ENCODE measurements at regions not wholly inside any gene's neighbourhood (a gene's known extent, or its start where the extent isn't known, plus 50 kb on each side); places are given as distances from the start of the nearest gene placed in this dataset.
"Not testable (repeated sequence)": the region's sequence is repeated elsewhere in the genome, so short reads cannot be mapped to it uniquely, and the experiment has no call there.

- no peaks in the 10 kb centered on the region for H3K4me1 ChIP-seq (ENCODE audit: insufficient read depth, low read length, poor library complexity, severe bottlenecking)
These were observed 167.1 kb upstream of the ZNF337 start for GRCh38 chr20:25863536-25864325.

DNA sequence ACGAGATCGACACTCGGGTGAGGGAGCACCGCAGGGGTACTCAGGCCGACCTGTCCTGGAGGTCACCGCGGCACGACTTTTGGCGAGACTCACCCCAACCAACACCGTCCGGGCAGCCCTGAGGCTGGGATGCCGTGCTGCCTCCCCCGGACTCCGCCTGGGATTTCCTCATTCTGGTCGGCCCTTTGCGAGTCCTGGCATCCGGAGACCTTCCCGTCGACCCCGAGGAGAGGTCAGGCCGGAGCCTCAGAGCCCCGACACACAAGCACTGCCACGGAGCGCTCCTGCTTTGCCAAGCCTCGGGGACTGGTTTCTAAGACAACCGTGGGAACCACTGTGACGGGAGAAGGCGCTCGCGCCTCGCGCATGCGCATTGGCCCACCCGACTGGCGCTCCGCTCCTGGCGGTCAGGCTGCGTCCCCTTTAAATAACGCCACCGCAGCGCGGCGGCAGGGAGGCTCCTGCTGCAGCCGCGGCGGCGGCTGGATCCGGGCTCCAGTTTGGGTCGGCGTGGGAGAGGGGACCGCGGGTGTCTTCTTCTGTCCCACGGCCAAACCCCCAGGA is 166.4 kb upstream of the ZNF337 start:
- BruUV-seq (replicated peaks); H3K4me1 ChIP-seq (ENCODE audit: insufficient read depth, low read length, poor library complexity, severe bottlenecking): not testable (repeated sequence)
- peak overlapping the region; percentile 25 for H3K4me3 ChIP-seq (ENCODE audit: low read depth, low read length, poor library complexity, severe bottlenecking)

More at GRCh38 chr20:25863536-25864325, 167.1 kb upstream of the ZNF337 start:
- TF ChIP-seq, protein P1, sequence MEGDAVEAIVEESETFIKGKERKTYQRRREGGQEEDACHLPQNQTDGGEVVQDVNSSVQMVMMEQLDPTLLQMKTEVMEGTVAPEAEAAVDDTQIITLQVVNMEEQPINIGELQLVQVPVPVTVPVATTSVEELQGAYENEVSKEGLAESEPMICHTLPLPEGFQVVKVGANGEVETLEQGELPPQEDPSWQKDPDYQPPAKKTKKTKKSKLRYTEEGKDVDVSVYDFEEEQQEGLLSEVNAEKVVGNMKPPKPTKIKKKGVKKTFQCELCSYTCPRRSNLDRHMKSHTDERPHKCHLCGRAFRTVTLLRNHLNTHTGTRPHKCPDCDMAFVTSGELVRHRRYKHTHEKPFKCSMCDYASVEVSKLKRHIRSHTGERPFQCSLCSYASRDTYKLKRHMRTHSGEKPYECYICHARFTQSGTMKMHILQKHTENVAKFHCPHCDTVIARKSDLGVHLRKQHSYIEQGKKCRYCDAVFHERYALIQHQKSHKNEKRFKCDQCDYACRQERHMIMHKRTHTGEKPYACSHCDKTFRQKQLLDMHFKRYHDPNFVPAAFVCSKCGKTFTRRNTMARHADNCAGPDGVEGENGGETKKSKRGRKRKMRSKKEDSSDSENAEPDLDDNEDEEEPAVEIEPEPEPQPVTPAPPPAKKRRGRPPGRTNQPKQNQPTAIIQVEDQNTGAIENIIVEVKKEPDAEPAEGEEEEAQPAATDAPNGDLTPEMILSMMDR (conservative IDR thresholded peaks at IDR 0.05; ENCODE audit: low read length) = no peak
- no peak for TF ChIP-seq EZH2phosphoT487 (IDR thresholded peaks at IDR 0.05; ENCODE audit: borderline replicate concordance, low read depth, low read length)
- ChIA-PET CTCF (ENCODE audit: unreplicated experiment) (no interaction called here), POLR2A (no interaction called here)
- Histone ChIP-seq H4K20me1 (ENCODE audit: insufficient read depth, low read length) (no peaks in the 10 kb centered on the region), H3K36me3 (ENCODE audit: insufficient read depth, low read length) (no peaks in the 10 kb centered on the region), H3K9me2 (ENCODE audit: insufficient read depth, low read length) (no peaks in the 10 kb centered on the region), H3K4me2 (ENCODE audit: low read length) (peak overlapping the region; percentile 44), H3K79me2 (ENCODE audit: insufficient read depth, low read depth, low read length) (no peaks in the 10 kb centered on the region), H3K4me3 (ENCODE audit: low read depth, low read length, poor library complexity, severe bottlenecking) (peak overlapping the region; percentile 25), H2AFZ (ENCODE audit: low read length) (no peak overlapping the region), H3K27ac (ENCODE audit: low read depth, low read length, poor library complexity, severe bottlenecking) (no peak overlapping the region), H3K9me3 (ENCODE audit: low read length) (no peaks in the 10 kb centered on the region)
- DNase-seq (ENCODE audit: low spot score) = no peak
- intact Hi-C loops (cut with micrococcal nuclease; ENCODE audit: unreplicated experiment) = no loop called here
- BruUV-seq (replicated peaks) = no TSS peak

GRCh38 chr20:25860531-25861150 is 164.0 kb upstream of the ZNF337 start:
- POLR2A ChIA-PET = no interaction called here
- CTCF ChIA-PET (ENCODE audit: unreplicated experiment) = no interaction called here
- intact Hi-C loops (cut with micrococcal nuclease; ENCODE audit: unreplicated experiment) = no loop called here
- Histone ChIP-seq H3K36me3 (ENCODE audit: insufficient read depth, low read length) (no peaks in the 10 kb centered on the region), H3K27ac (ENCODE audit: low read depth, low read length, poor library complexity, severe bottlenecking) (no peak overlapping the region), H3K4me2 (ENCODE audit: low read length) (no peak overlapping the region), H3K79me2 (ENCODE audit: insufficient read depth, low read depth, low read length) (no peaks in the 10 kb centered on the region), H3K9me2 (ENCODE audit: insufficient read depth, low read length) (no peaks in the 10 kb centered on the region), H3K9me3 (ENCODE audit: low read length) (no peaks in the 10 kb centered on the region), H3K4me1 (ENCODE audit: insufficient read depth, low read length, poor library complexity, severe bottlenecking) (no peaks in the 10 kb centered on the region), H4K20me1 (ENCODE audit: insufficient read depth, low read length) (no peaks in the 10 kb centered on the region), H2AFZ (ENCODE audit: low read length) (no peak overlapping the region), H3K4me3 (ENCODE audit: low read depth, low read length, poor library complexity, severe bottlenecking) (no peak overlapping the region)
- DNase-seq (ENCODE audit: low spot score) = no peak
- no TSS peak for BruUV-seq (replicated peaks)
- TF ChIP-seq, protein P1 (conservative IDR thresholded peaks at IDR 0.05; ENCODE audit: low read length) = no peak
- no peak for TF ChIP-seq EZH2phosphoT487 (IDR thresholded peaks at IDR 0.05; ENCODE audit: borderline replicate concordance, low read depth, low read length)

More for the DNA sequence above, 166.4 kb upstream of the ZNF337 start:
- DNase-seq (ENCODE audit: low spot score) = peak; percentile 67
- H3K9me2 ChIP-seq (ENCODE audit: insufficient read depth, low read length); H2AFZ ChIP-seq (ENCODE audit: low read length); H3K9me3 ChIP-seq (ENCODE audit: low read length); H3K36me3 ChIP-seq (ENCODE audit: insufficient read depth, low read length); H3K79me2 ChIP-seq (ENCODE audit: insufficient read depth, low read depth, low read length); H4K20me1 ChIP-seq (ENCODE audit: insufficient read depth, low read length); intact Hi-C loops (cut with micrococcal nuclease; ENCODE audit: unreplicated experiment); H3K27ac ChIP-seq (ENCODE audit: low read depth, low read length, poor library complexity, severe bottlenecking); POLR2A ChIA-PET; CTCF ChIA-PET (ENCODE audit: unreplicated experiment): not testable (repeated sequence)
- peak overlapping the region; percentile 44 for H3K4me2 ChIP-seq (ENCODE audit: low read length)
